ENCODE measurements at regions not wholly inside any gene's neighbourhood (a gene's known extent, or its start where the extent isn't known, plus 50 kb on each side); places are given as distances from the start of the nearest gene placed in this dataset.

DNA sequence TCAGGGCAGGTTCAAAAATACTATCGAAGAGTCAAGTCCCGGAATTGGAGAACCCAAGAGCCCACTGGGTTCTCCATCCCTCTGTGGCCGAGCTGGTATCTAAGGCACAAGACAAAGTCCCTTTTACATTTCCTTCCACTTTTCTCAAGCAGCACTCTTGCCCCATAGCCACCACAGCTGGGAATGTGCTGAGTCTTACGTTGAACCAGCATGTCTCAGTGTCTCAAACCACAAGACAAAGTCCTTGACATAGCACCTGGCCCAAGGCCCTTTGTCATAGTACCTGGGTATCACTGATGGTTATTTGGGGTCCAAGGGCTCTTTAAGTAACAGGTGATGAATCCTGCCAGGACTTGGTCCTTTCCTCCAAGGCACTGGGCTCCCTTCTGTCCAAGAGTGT lies 210.2 kb upstream of the IRS4 start (continued):
- TF ChIP-seq, protein P1, sequence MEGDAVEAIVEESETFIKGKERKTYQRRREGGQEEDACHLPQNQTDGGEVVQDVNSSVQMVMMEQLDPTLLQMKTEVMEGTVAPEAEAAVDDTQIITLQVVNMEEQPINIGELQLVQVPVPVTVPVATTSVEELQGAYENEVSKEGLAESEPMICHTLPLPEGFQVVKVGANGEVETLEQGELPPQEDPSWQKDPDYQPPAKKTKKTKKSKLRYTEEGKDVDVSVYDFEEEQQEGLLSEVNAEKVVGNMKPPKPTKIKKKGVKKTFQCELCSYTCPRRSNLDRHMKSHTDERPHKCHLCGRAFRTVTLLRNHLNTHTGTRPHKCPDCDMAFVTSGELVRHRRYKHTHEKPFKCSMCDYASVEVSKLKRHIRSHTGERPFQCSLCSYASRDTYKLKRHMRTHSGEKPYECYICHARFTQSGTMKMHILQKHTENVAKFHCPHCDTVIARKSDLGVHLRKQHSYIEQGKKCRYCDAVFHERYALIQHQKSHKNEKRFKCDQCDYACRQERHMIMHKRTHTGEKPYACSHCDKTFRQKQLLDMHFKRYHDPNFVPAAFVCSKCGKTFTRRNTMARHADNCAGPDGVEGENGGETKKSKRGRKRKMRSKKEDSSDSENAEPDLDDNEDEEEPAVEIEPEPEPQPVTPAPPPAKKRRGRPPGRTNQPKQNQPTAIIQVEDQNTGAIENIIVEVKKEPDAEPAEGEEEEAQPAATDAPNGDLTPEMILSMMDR (IDR thresholded peaks at IDR 0.05; ENCODE audit: control extremely low read depth in 1 of 3, insufficient read depth in 1 of 3, low read depth in 1 of 3, low read length in 3 of 3), result no peak
- TF ChIP-seq RAD21 (IDR thresholded peaks at IDR 0.05 in 1 of 2, conservative IDR thresholded peaks at IDR 0.05 in 1 of 2; ENCODE audit: low read depth in 2 of 2, low read length in 2 of 2) (no peak), SP2 (IDR thresholded peaks at IDR 0.05; ENCODE audit: low read length) (no peak), GABPA (IDR thresholded peaks at IDR 0.05; ENCODE audit: borderline replicate concordance, insufficient read depth, low read length) (no peak), SIX5 (IDR thresholded peaks at IDR 0.05; ENCODE audit: low read depth, low read length) (no peak), GTF2F1 (IDR thresholded peaks at IDR 0.05; ENCODE audit: borderline replicate concordance, low read depth, low read length) (no peak)
